GM19025 (cell line): ENCODE measurements at regions not wholly inside any gene's neighbourhood (a gene's known extent, or its start where the extent isn't known, plus 50 kb on each side); places are given as distances from the start of the nearest gene placed in this dataset.

ENCODE experiments used
- ATAC-seq: cut with Tn5 transposase; IDR thresholded peaks from one replicate; pipeline ENCODE4 v1.9.1; 2021; ENCODE audit warnings: mild to moderate bottlenecking, low read depth, moderate library complexity; ENCODE audit not compliant: unreplicated experiment

DNA sequence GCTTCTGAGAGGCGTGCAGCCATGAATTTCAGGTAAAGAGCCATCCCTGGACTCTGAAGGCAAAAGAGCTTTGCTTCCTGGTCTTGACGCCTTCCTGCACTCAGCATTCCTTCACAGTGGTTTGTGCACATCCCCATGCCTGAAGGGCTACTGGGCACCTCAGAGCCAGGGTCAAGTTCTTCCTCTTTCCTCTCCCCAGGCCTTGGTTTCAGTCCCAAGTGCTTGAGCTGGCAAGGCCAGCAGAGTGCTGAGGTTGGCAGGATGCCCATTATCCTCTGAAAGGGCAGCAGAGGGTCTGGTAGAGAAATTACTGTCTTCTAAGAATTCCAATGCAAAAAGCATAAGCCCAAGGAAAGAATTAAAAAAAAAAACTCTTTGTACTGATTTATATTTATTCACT is 1064.9 kb downstream of the TTLL7 start:
- no peak for ATAC-seq

DNA sequence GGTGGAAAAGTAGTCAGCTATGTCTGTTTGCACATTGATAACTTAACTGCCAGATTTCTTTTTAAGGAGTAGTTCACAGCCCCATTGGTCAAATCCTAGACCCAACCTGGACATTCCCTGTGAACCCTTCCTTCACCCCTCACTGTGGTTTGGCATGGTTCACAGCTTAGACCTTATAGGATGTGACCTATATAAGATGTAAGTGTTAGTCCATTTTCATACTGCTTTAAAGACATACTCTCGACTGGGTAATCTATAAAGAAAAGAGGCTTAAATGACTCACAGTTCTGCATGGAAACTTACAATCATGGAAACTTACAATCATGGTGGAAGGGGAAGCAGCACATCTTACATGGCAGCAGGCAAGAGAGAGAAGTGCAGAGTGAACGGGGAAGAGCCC is 1066.2 kb downstream of the TTLL7 start:
- no peak for ATAC-seq

DNA sequence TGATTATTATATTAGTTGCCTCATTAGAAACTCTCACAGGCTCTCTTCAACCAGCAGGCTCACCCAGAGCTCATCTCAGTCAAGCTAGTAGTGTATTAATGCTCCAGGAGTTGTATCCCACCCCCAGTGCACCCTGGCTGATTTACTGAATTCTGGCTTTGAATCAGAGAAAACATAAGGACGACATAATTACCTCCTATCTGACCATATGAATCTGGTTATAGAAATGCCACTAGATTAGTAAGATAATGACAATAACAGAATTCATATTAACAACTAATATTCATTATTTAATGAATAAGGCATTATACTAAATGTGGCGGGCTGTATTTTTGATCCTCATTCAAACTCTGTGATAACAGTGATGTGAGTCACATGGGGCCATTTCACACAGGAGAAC is 1066.7 kb downstream of the TTLL7 start:
- no peak for ATAC-seq

DNA sequence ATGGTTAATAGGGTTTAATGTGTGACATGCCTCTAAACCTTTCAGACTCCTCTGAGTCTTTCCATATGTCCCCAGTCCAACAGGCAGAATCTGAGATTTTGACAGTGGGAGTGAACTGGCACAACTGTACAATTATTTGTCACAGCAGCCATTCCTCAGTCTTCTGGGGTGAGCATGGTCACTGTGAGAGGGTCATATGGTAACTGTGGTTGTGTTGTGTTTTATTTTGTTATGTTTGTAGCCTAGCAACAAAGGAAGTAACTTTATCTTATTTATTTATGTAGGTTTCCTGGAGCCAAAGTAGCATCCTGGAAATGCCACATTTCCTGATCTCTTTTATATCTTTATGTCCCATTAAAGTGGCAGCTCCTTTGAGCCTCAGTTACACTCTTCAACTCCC is 1067.9 kb downstream of the TTLL7 start:
- ATAC-seq = no peak

DNA sequence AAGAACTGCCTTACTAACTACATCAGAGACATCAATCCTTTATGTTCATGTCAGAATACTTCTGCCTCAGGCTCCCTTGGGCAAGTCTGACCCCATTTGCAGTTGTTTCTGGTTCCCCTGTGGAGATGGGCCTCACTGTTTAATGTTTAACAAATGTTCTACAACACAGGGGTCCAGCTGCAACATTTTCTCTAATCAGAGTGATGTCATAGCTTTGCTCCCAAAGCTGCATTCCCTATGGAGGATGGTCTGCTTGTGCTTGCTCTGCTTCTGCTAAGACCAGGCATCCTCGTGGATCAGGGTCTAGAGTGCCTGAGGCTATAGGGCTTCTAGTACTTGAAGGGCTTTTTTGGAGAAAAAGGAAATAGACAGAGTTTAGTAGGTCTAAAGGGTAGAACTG is 1071.2 kb downstream of the TTLL7 start:
- no peak for ATAC-seq

DNA sequence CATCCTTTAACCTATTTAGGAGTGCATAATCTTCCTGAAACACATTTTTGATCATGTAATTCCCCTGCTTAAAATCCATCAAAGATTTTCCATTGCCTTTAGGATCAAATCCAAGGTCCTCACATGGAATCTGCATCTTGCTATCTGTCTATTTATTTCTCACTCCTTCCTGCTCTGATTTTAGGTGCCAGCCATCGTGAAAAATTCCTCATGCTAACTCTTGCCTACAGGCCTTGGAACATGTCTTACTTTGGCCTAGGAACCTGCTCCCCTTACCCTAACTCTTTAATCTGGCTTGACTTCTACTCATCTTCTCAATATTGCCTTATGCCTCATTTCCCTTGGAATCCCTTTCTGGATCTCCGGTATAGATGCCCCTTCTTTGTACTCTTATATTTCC is 1074.3 kb downstream of the TTLL7 start:
- no peak for ATAC-seq

DNA sequence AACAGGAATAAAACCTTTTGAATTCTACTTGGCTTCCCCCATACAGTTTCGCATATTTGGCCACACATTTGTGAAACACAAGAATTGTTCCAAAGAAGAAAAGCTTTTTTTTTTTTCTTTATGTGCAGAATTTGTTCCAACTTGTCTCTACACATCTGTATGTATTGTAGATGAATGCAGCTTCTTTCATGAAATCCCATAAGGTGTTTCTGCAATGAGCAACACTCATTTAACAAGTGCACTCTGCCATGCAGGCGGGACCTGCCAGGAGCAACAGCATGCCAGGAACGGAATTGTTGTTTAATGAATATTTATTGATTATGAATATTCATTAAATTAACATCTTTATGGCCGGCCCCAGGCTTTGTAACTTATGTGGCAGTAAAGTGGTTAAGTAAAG is 1075.0 kb downstream of the TTLL7 start:
- no peak for ATAC-seq

DNA sequence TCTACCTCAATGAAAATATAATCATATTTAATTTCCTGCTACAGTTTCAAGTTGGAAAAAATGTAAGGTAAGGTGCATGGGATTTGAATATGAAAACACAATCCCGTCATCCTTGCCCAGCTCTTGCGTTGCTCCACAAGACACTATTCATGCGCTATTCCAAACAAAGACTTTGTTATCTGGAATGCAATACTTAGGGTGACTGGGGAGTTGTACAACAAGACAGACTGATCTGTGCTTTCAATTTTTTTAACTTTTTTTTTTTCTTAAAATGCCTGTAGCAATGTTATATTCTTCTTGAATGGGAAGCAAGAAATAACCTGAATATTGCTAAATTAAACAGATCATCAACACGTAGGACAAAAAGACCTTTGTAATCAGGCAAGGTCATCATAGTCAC is 1077.2 kb downstream of the TTLL7 start:
- no peak for ATAC-seq

DNA sequence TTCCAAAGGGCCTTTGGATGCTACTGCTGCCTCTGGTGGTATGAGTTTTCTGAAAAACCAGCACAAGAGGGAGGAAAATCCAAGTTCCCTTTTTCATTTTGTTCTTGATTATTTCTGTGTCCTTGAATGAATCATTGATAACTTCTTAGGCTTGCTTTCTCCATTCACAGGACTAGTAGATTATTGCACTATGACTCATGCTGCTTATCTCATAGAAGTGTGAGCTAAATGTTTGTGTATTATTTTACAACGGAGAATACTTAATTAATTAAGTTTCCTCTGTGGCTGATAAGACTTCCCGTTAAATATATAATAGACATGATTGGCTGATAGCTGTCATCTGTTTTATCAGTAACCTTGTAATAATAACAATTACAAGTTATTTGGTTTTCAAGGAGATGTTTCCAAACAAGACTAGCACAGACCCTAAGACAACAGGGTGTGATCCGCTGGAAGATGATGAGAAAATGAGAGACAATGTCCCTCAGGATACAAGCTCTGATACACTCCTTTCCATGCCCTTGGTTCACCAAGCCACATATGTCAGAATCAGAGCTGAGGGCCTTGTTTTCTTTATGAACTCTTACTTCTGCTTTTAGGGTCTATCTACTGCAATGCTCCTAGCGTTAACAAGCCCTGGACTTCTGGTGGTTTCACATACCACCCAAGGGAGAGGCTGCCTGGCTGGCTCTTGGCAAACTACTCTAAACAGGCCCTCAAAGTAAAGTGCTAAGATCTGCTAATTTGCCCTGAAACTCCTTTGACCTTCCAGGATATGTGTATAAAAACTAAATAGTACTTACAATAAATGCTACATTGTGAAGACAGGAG is 1078.3 kb downstream of the TTLL7 start:
- ATAC-seq = no peak

DNA sequence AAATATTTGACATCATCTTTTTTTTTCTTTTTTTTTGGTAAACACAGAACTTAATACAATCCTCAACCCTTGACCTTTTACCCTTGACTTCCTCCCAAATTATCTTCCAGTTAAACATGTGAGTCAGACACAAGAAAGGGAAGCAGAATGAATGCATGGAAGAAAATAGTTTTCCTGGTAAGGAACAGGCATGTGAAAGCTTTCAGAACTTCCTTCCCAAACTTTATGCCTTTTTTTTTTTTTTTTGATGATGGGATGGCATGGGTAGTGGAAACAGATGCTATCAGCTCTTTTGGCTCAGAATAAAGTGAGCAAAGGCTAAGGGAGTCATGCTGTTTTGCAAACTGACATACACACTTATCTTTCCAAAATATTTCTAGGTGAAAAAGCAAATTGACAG is 1079.1 kb downstream of the TTLL7 start:
- ATAC-seq = no peak

DNA sequence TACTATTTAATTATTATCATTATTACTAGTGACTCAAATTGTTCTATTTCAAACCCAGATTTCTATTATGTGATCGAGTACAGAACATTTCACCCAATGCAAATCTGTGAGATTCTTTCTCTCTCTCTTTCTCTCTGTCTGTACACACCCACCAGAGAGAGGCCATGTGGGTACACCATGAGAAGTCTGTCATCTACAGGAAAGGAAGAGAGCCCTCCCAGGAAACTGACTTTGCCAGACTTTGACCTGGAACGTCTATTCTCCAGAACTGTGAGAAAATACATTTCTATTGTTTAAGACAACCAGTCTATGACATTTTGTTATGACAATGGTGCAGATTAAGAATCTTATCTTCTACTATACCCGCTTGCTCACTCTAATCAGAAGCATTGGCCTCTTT is 1091.6 kb downstream of the TTLL7 start:
- ATAC-seq = no peak

DNA sequence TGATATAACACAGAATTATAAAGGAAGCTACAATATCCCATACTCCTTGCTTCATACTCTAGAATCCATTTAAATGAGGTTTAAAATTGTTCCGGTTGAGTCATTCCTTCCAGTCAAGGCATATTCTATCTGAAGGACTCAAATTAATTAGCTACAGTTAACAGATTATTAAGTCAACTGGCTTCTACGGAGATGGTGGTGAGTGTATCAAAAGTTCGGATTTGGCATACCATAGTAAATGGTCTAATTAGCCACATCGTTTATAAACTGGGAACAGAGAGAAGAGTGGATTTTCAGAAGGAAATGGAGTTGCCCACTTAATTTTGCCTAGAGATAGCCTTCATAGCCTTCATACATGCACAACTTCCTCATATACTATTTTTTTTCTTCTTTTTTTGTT is 1095.3 kb downstream of the TTLL7 start:
- no peak for ATAC-seq

DNA sequence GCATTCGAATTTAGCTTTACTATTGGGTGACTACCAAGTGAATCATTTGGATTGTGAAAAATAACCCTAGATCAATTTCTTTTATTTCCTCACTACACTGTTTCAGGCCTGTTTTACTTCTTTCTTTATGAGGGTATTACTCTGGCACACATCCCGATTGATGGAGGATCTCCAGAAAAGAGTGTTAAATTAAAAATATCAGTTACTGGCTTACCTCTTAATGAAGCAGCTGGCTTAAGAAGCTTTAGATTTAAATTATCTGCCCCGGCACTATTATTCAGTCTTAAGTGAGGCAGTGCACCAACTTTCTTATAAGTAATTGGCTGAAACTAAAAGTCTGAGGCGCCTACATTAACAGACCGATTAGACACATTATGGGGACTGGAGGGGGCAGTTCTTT is 1097.4 kb downstream of the TTLL7 start:
- no peak for ATAC-seq

DNA sequence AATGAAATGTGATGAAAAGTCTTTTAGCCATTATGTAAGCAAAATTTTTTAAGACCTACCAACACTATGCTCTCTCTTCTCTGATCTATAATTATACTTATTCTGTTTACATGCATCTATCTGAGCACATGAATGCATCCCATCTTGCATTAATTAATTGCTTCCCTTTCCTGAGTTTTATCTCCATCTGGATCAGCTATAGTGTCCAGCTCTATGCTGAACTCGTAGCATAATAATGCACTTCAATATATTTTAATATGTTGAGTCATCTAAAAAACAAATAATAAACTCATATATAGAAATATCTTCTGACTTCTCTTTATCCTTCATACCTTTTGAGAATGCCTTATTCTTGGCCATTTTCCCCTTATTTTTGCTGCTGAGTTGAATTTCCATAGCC is 1097.8 kb downstream of the TTLL7 start:
- ATAC-seq = no peak

DNA sequence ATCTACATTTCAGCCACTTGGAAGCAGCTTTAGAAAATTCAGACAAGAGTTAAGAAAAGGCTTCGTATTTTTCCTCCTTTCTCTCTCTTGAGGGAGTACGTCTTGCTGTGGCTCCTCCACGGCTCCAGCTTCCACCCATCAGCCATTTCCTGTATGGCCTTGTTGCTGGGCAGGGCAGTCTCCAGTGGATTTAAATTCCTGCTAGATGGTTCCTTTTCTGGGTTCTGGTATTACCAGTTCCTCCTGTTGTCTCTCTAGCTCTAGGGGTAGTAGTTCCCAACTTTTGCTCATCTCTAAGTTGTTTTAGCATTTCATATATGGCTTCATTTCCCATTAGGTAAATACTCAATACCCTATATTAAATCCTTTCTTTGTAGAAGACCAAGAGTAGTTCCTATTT is 1098.3 kb downstream of the ADGRL2 start:
- ATAC-seq = no peak

DNA sequence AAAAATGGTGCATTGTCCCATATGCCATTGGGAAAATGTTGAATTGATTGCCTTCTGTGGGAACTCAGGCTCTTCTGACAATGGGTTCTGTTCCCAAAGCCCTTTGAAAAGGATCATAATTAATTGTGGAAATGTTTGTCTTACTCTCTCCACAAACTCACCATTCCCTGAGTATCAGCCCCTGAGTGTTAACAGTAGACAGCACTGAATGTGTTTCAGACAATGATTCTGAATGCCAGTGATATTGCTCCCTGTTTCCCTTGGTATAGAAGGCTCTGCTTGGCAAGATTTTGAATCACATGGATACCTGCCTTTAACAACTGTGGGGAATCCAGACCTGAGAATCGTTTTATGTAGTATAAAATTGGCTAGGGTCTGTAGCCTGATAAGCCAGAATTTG is 1096.8 kb downstream of the ADGRL2 start:
- no peak for ATAC-seq

DNA sequence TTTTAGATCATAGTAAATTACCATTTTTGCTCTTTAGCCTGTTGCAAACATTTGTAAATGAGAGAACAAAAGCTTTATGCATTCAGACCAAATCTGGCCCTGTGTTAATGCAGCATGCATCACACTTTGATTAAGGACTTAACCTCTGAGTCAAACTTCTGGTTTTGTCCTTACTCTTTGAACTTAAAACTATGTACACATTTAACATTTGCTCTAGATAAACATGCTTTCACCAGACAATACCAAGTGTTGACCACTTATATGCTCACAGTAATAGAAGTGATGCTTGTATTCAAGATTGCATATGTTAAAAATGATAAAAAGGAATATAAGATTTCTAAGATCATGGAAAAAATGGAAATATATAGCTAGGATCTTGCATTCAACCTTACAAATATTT is 1095.3 kb downstream of the ADGRL2 start:
- no peak for ATAC-seq

DNA sequence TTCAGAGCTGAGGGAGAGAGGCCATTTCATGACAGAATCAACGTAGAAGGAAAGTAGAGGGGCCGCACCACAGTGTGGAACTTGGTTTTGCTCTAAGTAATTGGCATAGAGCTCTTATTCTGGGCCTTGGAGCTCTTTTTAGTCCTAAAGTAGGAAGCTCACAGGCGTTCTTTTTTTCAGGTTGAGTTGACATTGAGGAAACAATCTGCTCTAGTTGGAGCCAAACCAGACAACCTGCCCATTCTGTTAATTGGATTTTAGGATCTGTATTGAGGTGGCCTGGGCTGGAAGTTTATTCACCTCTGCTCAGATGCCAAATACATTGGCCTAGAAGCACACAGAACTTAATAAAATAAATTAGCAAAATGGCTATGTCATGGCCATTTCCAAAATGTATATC is 1093.9 kb downstream of the ADGRL2 start:
- no peak for ATAC-seq

DNA sequence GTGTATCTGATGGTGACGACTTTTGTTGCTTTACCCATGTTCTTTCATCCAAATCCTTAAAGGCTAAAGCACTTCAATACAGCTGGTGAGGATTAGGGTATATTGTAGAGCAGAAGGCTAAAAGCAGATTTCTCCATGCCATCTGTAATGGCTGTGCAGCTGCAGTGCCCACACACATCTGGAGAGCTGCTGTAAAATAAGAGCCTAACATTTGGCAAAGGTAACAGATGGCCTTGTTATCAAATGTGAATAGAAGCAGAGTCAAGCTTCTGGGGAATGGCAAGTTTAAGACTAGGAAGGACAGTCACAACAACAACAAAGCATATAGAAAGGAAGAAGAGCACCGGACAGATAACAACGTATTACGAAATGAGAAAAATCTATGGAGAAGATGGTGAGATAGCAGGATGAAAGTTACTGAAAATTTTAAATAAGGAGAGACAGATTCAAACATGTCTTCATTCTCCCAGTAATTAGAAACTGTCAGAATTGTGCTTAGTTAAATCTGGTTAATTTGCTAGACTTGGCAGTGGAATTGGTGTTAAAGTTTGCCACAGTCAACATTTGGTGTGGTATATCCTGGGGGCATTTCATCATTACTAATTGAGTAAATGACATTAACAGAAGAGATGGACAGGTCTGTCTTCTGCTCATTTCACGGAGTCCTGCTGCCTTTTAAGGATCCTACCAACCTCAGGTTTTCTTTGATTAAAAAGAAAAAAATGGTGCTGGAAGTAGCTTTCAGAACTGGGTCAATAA is 1093.2 kb downstream of the ADGRL2 start:
- ATAC-seq = no peak

DNA sequence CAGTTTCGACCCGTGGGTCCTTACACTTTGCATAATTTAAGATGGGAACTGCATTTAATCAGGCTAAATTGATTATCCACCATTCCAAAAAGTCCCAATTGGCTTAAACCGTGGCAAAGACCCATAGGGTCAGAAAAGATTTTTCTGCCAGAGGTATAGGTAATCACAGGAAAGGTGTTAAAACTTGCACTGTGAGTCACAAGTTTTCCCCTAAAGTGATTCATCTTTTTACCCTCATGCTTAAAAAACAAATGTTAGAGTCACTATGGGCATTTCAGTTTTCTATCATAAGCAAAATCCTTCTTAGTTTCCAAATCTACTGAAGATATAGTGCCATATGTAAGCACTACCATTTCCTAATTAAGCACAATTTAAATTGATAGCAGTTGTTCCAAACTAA is 1079.8 kb downstream of the ADGRL2 start:
- no peak for ATAC-seq

DNA sequence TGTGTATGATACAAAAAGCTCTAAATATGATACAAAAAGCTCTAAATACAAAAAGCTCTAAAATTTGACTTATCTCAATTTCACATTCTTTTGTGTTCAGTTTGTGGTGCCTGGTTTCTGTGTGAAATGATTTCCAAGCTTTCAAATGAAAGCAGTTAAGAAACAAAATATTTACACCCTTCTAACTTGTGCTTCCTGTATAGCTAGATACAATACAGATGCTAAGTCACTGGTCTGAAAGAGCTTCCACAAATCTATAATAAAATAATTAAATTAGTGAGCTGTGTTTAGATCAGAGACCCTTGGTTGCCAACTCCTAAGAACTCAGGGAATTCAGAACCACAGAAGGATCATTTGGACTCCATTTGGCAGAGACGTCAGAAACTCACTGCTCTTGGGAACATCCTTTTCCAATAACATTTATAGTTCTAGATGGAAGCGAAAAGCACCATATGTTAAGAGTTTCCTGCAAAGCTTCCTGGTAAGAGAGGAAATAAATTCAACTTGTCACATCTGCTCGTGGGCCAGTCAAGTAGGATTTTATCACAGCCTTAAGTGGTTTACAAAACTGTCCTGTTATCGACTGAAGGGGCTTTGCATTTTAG is 1079.1 kb downstream of the ADGRL2 start:
- ATAC-seq = no peak

DNA sequence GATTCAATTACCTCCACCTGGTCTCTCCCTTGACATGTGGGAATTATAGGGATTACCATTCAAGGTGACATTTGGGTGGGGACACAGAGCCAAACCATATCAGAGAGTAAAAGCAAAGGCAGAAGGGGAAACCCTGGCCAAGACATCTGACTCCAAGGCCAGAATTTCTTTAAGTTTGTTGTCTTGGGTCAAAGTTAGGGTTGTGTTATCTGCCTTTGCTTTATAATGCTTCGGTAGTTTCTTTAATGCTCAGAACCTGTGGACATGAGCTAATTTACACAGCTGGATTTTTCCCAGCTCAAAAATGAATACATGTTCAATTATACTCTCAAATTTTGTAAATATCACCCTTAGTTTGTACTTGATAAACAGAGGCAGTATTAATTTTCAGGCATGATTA is 1074.4 kb downstream of the ADGRL2 start:
- ATAC-seq = no peak
